Mesenchymal stem cell (in vitro differentiated cells and primary cell): ENCODE measurements at regions not wholly inside any gene's neighbourhood (a gene's known extent, or its start where the extent isn't known, plus 50 kb on each side); places are given as distances from the start of the nearest gene placed in this dataset.
A peak's percentile ranks its signal among the peaks of the same experiment; 100 is the strongest.

Experiments used
- DNase-seq: peaks from one replicate; pipeline ENCODE4 v3.0.0-alpha.2; 2013
- H2AFZ ChIP-seq: one replicate; pipeline ENCODE4 v1.6.1; 2013; ENCODE audit warnings: low read depth, mild to moderate bottlenecking, control low read depth, inconsistent platforms, low read length, moderate library complexity
- H2AK5ac ChIP-seq: 2 replicates; pipeline ENCODE4 v1.6.1; 2013; ENCODE audit warnings: low read length, moderate library complexity, mild to moderate bottlenecking, inconsistent platforms; ENCODE audit not compliant: severe bottlenecking
- H2BK120ac ChIP-seq: one replicate; pipeline ENCODE4 v1.6.1; 2013; ENCODE audit warnings: low read depth, mild to moderate bottlenecking, inconsistent platforms, low read length, moderate library complexity
- H2BK12ac ChIP-seq, 2 experiments: one replicate each; pipeline ENCODE4 v1.6.1; 2013; ENCODE audit warnings: inconsistent platforms in 2 of 2, low read length in 2 of 2, mild to moderate bottlenecking in 2 of 2, moderate library complexity in 2 of 2, control low read depth in 1 of 2
- H2BK15ac ChIP-seq: one replicate; pipeline ENCODE4 v1.6.1; 2013; ENCODE audit warnings: mild to moderate bottlenecking, low read depth, inconsistent platforms; ENCODE audit not compliant: poor library complexity, severe bottlenecking
- H2BK5ac ChIP-seq: 2 replicates; pipeline ENCODE4 v1.6.1; 2013; ENCODE audit warnings: low read depth, mild to moderate bottlenecking, low read length, control low read depth, inconsistent platforms; ENCODE audit not compliant: poor library complexity, severe bottlenecking
- H3K14ac ChIP-seq, 2 experiments: one replicate each; pipeline ENCODE4 v1.6.1; 2013; ENCODE audit warnings: inconsistent platforms in 2 of 2, low read length in 2 of 2, control low read depth in 1 of 2, mild to moderate bottlenecking in 1 of 2, moderate library complexity in 1 of 2
- H3K18ac ChIP-seq, 2 experiments: one replicate each; pipeline ENCODE4 v1.6.1; 2013; ENCODE audit warnings: inconsistent platforms in 2 of 2, low read length in 2 of 2, control low read depth in 1 of 2, low read depth in 1 of 2, mild to moderate bottlenecking in 1 of 2
- H3K23ac ChIP-seq, 2 experiments: one replicate each; pipeline ENCODE4 v1.6.1; 2013; ENCODE audit warnings: inconsistent platforms in 2 of 2, low read length in 2 of 2, mild to moderate bottlenecking in 2 of 2, moderate library complexity in 2 of 2, control low read depth in 1 of 2
- H3K27ac ChIP-seq: 2 replicates; pipeline ENCODE4 v1.5.1; 2013; ENCODE audit warnings: mild to moderate bottlenecking, moderate library complexity, low read length, control low read depth, inconsistent platforms; ENCODE audit not compliant: poor library complexity, severe bottlenecking
- H3K27me3 ChIP-seq, 2 experiments: 2 replicates each; pipeline versions ENCODE4 v1.6.1 to v1.7.0; 2013; ENCODE audit warnings: low read length in 2 of 2, mild to moderate bottlenecking in 2 of 2, moderate library complexity in 2 of 2, control low read depth in 1 of 2, inconsistent platforms in 1 of 2; ENCODE audit not compliant: control insufficient read depth in 1 of 2, insufficient read depth in 1 of 2
- H3K36me3 ChIP-seq, 2 experiments: 2 replicates each; pipeline versions ENCODE4 v1.6.1 to v1.7.0; 2013; ENCODE audit warnings: low read length in 2 of 2, control low read depth in 1 of 2, inconsistent platforms in 1 of 2, low read depth in 1 of 2, mild to moderate bottlenecking in 1 of 2; ENCODE audit not compliant: insufficient read depth in 2 of 2, control insufficient read depth in 1 of 2
- H3K4ac ChIP-seq, 2 experiments: one replicate each; pipeline ENCODE4 v1.6.1; 2013; ENCODE audit warnings: inconsistent platforms in 2 of 2, low read length in 2 of 2, mild to moderate bottlenecking in 2 of 2, moderate library complexity in 2 of 2, control low read depth in 1 of 2, low read depth in 1 of 2
- H3K4me1 ChIP-seq: 2 replicates; pipeline ENCODE4 v1.6.1; 2013; ENCODE audit warnings: low read depth, low read length, control low read depth; ENCODE audit not compliant: control insufficient read depth, insufficient read depth
- H3K4me2 ChIP-seq: 2 replicates; pipeline ENCODE4 v1.6.1; 2013; ENCODE audit warnings: low read length, mild to moderate bottlenecking, inconsistent platforms; ENCODE audit not compliant: poor library complexity, severe bottlenecking
- H3K4me3 ChIP-seq, 2 experiments: 2 replicates each; pipeline versions ENCODE4 v1.5.1 to v1.7.0; 2013; ENCODE audit warnings: low read length in 2 of 2, mild to moderate bottlenecking in 2 of 2, control low read depth in 1 of 2, low read depth in 1 of 2; ENCODE audit not compliant: insufficient read depth in 1 of 2
- H3K79me1 ChIP-seq: replicated peaks from 2 replicates; pipeline ENCODE4 v1.6.1; 2013; ENCODE audit warnings: mild to moderate bottlenecking, control low read depth, low read length, inconsistent platforms; ENCODE audit not compliant: poor library complexity, severe bottlenecking
- H3K9ac ChIP-seq: 2 replicates; pipeline ENCODE4 v1.7.0; 2013; ENCODE audit warnings: mild to moderate bottlenecking, low read length, moderate library complexity
- H3K9me3 ChIP-seq: 2 replicates; pipeline ENCODE4 v1.7.0; 2013; ENCODE audit warnings: mild to moderate bottlenecking, low read length; ENCODE audit not compliant: control insufficient read depth
- H4K8ac ChIP-seq: one replicate; pipeline ENCODE4 v1.6.1; 2013; ENCODE audit warnings: inconsistent platforms, mild to moderate bottlenecking, low read length, moderate library complexity
- H4K91ac ChIP-seq: one replicate; pipeline ENCODE4 v1.6.1; 2013; ENCODE audit warnings: mild to moderate bottlenecking, low read length, inconsistent platforms
- WGBS: methylation state at CpG from one replicate; pipeline ENCODE4 v1.1.7; 2013; ENCODE audit warnings: mixed read lengths; 5-methylcytosine and 5-hydroxymethylcytosine counted together

DNA sequence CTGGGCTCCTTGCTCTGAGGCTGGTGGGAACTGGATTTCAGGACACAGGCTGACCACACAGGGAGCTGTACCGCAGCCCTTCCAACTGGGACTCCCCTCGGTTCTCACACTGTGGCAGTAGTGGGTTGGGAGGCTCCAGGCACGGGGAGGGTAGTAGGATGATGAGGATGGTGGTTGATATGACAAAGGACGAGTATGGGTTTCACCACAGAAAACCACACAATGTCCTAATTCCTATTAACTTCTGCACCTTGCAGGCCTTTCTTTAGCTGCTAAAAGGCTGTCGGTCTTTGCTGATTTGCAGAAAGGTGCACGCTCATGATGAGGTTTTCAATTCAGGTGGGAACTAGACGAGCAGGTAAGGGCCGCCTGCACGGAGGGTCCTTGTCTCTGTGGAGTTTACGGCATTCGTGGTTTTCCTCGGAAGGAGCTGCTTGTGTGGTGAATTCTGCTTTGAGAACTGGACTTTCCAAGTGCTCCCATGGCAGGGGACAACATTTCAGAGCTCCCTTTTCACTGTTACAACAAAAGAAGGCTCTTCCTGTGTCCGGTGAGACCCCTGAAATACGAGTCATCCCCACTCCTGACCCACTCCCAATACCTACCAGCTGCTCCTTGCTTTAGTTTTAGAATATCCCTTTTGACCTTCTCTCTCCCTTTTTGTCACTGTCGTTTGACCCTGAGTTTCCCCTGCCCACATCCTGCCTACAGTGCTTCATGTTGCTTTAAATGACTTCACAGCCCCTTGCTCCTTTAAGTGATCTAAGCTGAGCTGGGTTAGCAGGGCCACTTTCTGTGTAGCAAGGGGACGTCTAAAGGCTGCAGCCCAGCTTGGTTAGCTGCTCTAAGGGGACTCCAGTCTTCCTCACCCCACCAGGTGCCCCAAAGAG, 125.1 kb downstream of the MRPS6 start:
- H3K18ac ChIP-seq = peak overlapping the region; percentile 28 to 86
- peak overlapping the region; percentile 24 for H2BK120ac ChIP-seq
- H2BK5ac ChIP-seq = no peak overlapping the region
- H3K9ac ChIP-seq = no peak overlapping the region
- H2BK12ac ChIP-seq = peak overlapping the region; percentile 41 to 61
- H4K8ac ChIP-seq = peak overlapping the region; percentile 7
- H3K14ac ChIP-seq = no peak overlapping the region
- DNase-seq = no peak
- H3K23ac ChIP-seq = no peak overlapping the region
- peak overlapping the region; percentile 49 to 76 for H3K4ac ChIP-seq
- H3K4me3 ChIP-seq = no peak overlapping the region
- H2BK15ac ChIP-seq = peak overlapping the region; percentile 19
- peak overlapping the region; percentile 57 for H4K91ac ChIP-seq
- no peak overlapping the region for H2AK5ac ChIP-seq
- H3K27me3 ChIP-seq = no peaks in the 10 kb centered on the region
- no peak overlapping the region for H3K27ac ChIP-seq
- H3K4me2 ChIP-seq = no peak overlapping the region
- 69% methylated on average over 13 of the region's 16 CpGs for WGBS
- H3K79me1 ChIP-seq = peaks cover 3% of the 10 kb centered on the region
- peaks cover 23% of the 10 kb centered on the region for H3K4me1 ChIP-seq
- peaks cover 0 to 4% of the 10 kb centered on the region in 2 experiments for H3K36me3 ChIP-seq
- peak overlapping the region; percentile 51 for H2AFZ ChIP-seq
- H3K9me3 ChIP-seq = no peaks in the 10 kb centered on the region

DNA sequence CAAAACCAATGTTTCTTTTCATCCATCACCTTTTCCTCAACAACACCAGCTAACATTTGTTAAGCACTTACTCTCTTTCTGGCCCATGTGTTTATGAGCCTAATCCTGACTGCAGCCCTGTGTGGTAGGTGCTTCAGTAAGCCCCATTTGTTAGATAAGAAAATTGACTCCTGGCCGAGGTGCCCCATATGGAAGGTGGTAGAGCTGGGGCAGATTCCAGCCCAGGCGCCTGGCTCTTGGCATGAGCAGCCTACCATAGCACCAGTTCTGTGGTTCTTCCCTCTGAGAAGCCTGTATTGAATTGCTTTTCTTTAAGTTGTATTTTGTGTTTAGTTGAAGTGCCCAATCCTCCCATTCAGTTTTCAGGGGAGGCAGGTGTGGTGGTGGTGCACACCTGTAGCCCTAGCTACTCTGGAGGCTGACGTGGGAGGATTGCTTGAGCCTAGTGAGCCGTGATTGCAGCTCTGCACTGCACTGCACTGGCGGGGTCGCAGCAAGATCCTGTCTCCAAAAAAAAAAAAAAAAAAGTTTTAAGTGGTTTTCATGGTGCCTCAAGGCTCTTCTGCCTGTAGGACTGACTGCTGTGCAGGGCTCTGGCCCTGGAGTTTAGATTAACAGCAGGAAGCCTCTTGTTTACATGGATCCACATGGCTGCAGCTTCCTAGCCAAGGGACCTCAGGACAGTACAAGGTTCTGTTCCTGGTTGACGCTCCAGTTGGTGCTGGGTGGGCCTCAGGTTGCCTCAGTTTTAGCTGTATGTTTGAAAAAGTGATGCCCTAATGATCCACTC, 125.9 kb downstream of the MRPS6 start:
- H3K4ac ChIP-seq = peak overlapping the region; percentile 49 to 76
- peak overlapping the region in 1 of 2 experiments; percentile 61 for H2BK12ac ChIP-seq
- peaks cover 29% of the 10 kb centered on the region for H3K4me1 ChIP-seq
- peak overlapping the region; percentile 51 for H2AFZ ChIP-seq
- DNase-seq = peak; percentile 42
- no peaks in the 10 kb centered on the region for H3K27me3 ChIP-seq
- H2BK5ac ChIP-seq = no peak overlapping the region
- H3K4me3 ChIP-seq = no peak overlapping the region
- H3K27ac ChIP-seq = no peak overlapping the region
- H3K36me3 ChIP-seq = peaks cover 0 to 4% of the 10 kb centered on the region in 2 experiments
- H4K8ac ChIP-seq = peak overlapping the region; percentile 87
- no peak overlapping the region for H3K9ac ChIP-seq
- H3K9me3 ChIP-seq = no peaks in the 10 kb centered on the region
- peak overlapping the region; percentile 24 for H2BK120ac ChIP-seq
- H2BK15ac ChIP-seq = peak overlapping the region; percentile 19
- H3K23ac ChIP-seq = no peak overlapping the region
- H3K4me2 ChIP-seq = no peak overlapping the region
- H3K14ac ChIP-seq = peak overlapping the region in 1 of 2 experiments; percentile 20
- 36% methylated on average over 7 of the region's 7 CpGs for WGBS
- H3K79me1 ChIP-seq = peaks cover 1% of the 10 kb centered on the region
- H4K91ac ChIP-seq = peak overlapping the region; percentile 57
- peak overlapping the region; percentile 49 to 86 for H3K18ac ChIP-seq
- H2AK5ac ChIP-seq = no peak overlapping the region

DNA sequence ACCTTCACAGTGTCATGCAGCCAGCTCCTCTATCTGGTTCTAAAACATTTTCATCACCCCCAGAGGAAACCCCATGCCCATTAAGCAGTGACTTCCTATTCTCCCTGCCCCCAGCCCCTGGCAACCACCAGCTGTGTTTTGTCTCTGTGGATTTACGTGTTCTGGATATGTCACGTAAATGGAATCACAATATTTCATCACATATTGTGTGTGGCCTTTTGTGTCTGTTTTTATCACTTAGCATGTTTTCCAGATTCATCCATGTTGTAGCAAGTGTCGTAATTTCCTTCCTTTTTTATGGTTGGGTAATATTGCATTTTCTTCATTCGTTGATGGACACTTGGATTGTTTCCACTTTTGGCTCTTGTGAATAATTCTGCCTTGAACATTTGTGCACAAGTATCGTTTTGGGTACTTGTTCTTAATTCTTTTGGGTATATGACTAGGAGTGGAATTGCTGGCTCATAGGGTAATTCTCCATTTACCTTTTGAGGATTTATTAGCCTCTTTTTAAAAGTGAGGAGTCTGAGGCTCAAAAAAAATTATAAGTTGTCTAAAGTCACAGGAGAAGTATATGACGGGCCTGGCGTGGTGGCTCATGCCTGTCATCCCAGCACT, 127.0 kb downstream of the MRPS6 start:
- Histone ChIP-seq H3K9me3 (no peaks in the 10 kb centered on the region), H2AFZ (no peak overlapping the region), H3K27ac (no peak overlapping the region), H2AK5ac (peak overlapping the region; percentile 51), H3K9ac (no peak overlapping the region), H2BK5ac (no peak overlapping the region), H3K79me1 (peaks cover 1% of the 10 kb centered on the region), H3K4ac (no peak overlapping the region), H2BK120ac (no peak overlapping the region), H3K18ac (peak overlapping the region; percentile 24 to 55), H4K8ac (no peak overlapping the region), H4K91ac (no peak overlapping the region), H3K36me3 (peaks cover 0 to 4% of the 10 kb centered on the region in 2 experiments), H3K4me1 (peaks cover 38% of the 10 kb centered on the region), H3K4me3 (no peak overlapping the region), H3K14ac (no peak overlapping the region), H2BK12ac (peak overlapping the region in 1 of 2 experiments; percentile 83), H3K23ac (no peak overlapping the region), H3K4me2 (no peak overlapping the region), H3K27me3 (no peaks in the 10 kb centered on the region), H2BK15ac (no peak overlapping the region)
- DNase-seq = peak; percentile 60
- 83% methylated on average over 7 of the region's 7 CpGs for WGBS
